Endothelial cell of umbilical vein (primary cell): ENCODE measurements at regions not wholly inside any gene's neighbourhood (a gene's known extent, or its start where the extent isn't known, plus 50 kb on each side); places are given as distances from the start of the nearest gene placed in this dataset.

Source experiments
- BruUV-seq: library from RNA; stranded (reverse); fragments of 400-500 nt; replicated peaks from 2 replicates; lab custom pipeline; 2021; lab: Mats Ljungman, UMichigan
- CTCF ChIA-PET: fragments of 300-600, 350-600 bp; sonication (Branson Sonifier 250); formaldehyde crosslinking; loops from one replicate; lab custom pipeline; 2021; ENCODE audit warnings: antibody characterized with exemption, inconsistent platforms; lab: Charles Lee
- POLR2A ChIA-PET: fragments of 300-600, 350-600 bp; sonication (Branson Sonifier 250); formaldehyde crosslinking; loops from one replicate; lab custom pipeline; 2021; ENCODE audit warnings: antibody characterized with exemption, inconsistent platforms; lab: Charles Lee
- DNase-seq: peaks from one replicate; pipeline ENCODE4 v3.0.0-alpha.2; 2011; ENCODE audit warnings: low read depth, low spot score
- FAIRE-seq: peaks from 2 replicates; lab custom pipeline; 2011; peaks lifted over from hg19 to GRCh38; lab: Jason Lieb, UNC
- H2AFZ ChIP-seq: 2 replicates; pipeline ENCODE4 v1.6.0; 2012; ENCODE audit warnings: low read depth, low read length, control low read depth, inconsistent platforms
- H3K27ac ChIP-seq: 2 replicates; pipeline ENCODE4 v1.5.1; 2011; ENCODE audit warnings: low read depth, mild to moderate bottlenecking, control low read depth, low read length, moderate library complexity; ENCODE audit not compliant: insufficient read depth
- H3K27me3 ChIP-seq, 2 experiments: 2 replicates each; pipeline versions ENCODE4 v1.6.0 to v1.6.1; 2011; ENCODE audit warnings: low read length in 2 of 2, mixed read lengths in 1 of 2; ENCODE audit not compliant: control insufficient read depth in 2 of 2, insufficient read depth in 2 of 2
- H3K36me3 ChIP-seq, 2 experiments: 2 replicates in 1 of 2; 3 replicates in 1 of 2; pipeline ENCODE4 v1.5.1; 2011; ENCODE audit warnings: low read length in 2 of 2, mild to moderate bottlenecking in 1 of 2, moderate library complexity in 1 of 2; ENCODE audit not compliant: control insufficient read depth in 2 of 2, insufficient read depth in 2 of 2; ENCODE audit errors: extremely low read depth in 1 of 2
- H3K4me1 ChIP-seq: 3 replicates; pipeline ENCODE4 v1.5.1; 2011; ENCODE audit warnings: mild to moderate bottlenecking, low read length; ENCODE audit not compliant: control insufficient read depth, insufficient read depth; ENCODE audit errors: extremely low read depth
- H3K4me2 ChIP-seq: 2 replicates; pipeline ENCODE4 v1.6.1; 2011; ENCODE audit warnings: low read length, control low read depth, mixed read lengths; ENCODE audit not compliant: insufficient read depth
- H3K4me3 ChIP-seq, 3 experiments: fragments of 200-600 bp in 1 of 3; sonication (generic), shearing (Covaris generic) in 1 of 3; replicated peaks in 1 of 3; 2 replicates each; pipeline ENCODE4 v1.5.1; 2011 to 2016; ENCODE audit warnings: control low read depth in 3 of 3, low read length in 3 of 3, mild to moderate bottlenecking in 2 of 3, inconsistent platforms in 1 of 3, low read depth in 1 of 3, moderate library complexity in 1 of 3; ENCODE audit not compliant: insufficient read depth in 1 of 3
- H3K79me2 ChIP-seq: 2 replicates; pipeline ENCODE4 v1.6.0; 2012; ENCODE audit warnings: low read length, inconsistent platforms; ENCODE audit not compliant: control insufficient read depth, insufficient read depth
- H3K9ac ChIP-seq: replicated peaks from 2 replicates; pipeline ENCODE3; 2011; ENCODE audit warnings: low read length, control low read depth; ENCODE audit not compliant: insufficient read depth; ENCODE audit errors: extremely low read depth
- H3K9me1 ChIP-seq: replicated peaks from 3 replicates; pipeline ENCODE4 v1.6.0; 2011; ENCODE audit warnings: mild to moderate bottlenecking, low read length; ENCODE audit not compliant: control insufficient read depth, insufficient read depth; ENCODE audit errors: extremely low read depth
- H3K9me3 ChIP-seq: replicated peaks from 2 replicates; pipeline ENCODE4 v1.5.1; 2012; ENCODE audit warnings: low read length, inconsistent platforms; ENCODE audit not compliant: control insufficient read depth, insufficient read depth
- H4K20me1 ChIP-seq: replicated peaks from 2 replicates; pipeline ENCODE3; 2011; ENCODE audit warnings: mild to moderate bottlenecking, low read length; ENCODE audit not compliant: control insufficient read depth, insufficient read depth; ENCODE audit errors: extremely low read depth
- CTCF ChIP-seq, 2 donors: IDR thresholded peaks; 1 replicate in 1 of 2; 2 replicates in 1 of 2; pipeline ENCODE4 v1.5.1; 2011; ENCODE audit warnings: low read length in 2 of 2, mild to moderate bottlenecking in 2 of 2, moderate library complexity in 2 of 2, control low read depth in 1 of 2, inconsistent platforms in 1 of 2, low read depth in 1 of 2; ENCODE audit not compliant: insufficient read depth in 1 of 2; ENCODE audit errors: extremely low read depth in 1 of 2
- FOS ChIP-seq: IDR thresholded peaks from 2 replicates; pipeline ENCODE4 v1.6.1; 2011; ENCODE audit warnings: mild to moderate bottlenecking, low read length, moderate library complexity, borderline replicate concordance; ENCODE audit not compliant: insufficient read depth
- GATA2 ChIP-seq: IDR thresholded peaks from 2 replicates; pipeline ENCODE4 v1.7.0; 2011; ENCODE audit warnings: low read depth, mild to moderate bottlenecking, moderate library complexity, mixed read lengths, low read length; ENCODE audit not compliant: insufficient read length, insufficient read depth
- JUN ChIP-seq: IDR thresholded peaks from 2 replicates; pipeline ENCODE4 v1.6.1; 2011; ENCODE audit warnings: borderline replicate concordance, low read depth; ENCODE audit not compliant: insufficient read length, insufficient read depth
- MAX ChIP-seq: IDR thresholded peaks from 2 replicates; pipeline ENCODE4 v1.6.1; 2011; ENCODE audit not compliant: insufficient read depth, insufficient read length
- MYC ChIP-seq: IDR thresholded peaks from one replicate; pipeline ENCODE4 v1.6.1; 2011; ENCODE audit warnings: mild to moderate bottlenecking, low read depth, low read length
- POLR2A ChIP-seq: IDR thresholded peaks from 2 replicates; pipeline ENCODE4 v1.6.1; 2012; ENCODE audit warnings: low read depth, mild to moderate bottlenecking, control low read depth, low read length
- dilution Hi-C: fragments of 300-500 bp; cut with MboI; formaldehyde crosslinking; loops from one replicate; pipeline ENCODE4 v1.15.0; 2019; ENCODE audit warnings: low sequenced_read_pairs; ENCODE audit not compliant: extremely low pct_ligation_motif_present
- intact Hi-C: fragments of 100-400 bp; cut with micrococcal nuclease; formaldehyde crosslinking; loops from one replicate; pipeline ENCODE4 v1.10.0; 2022

GRCh38 chr2:8134473-8134932 is 547.4 kb upstream of the ID2 start:
- no peak overlapping the region for H3K27ac ChIP-seq
- no peaks in the 10 kb centered on the region for H3K36me3 ChIP-seq
- H3K4me1 ChIP-seq = no peaks in the 10 kb centered on the region
- ChIA-PET CTCF (no interaction called here), POLR2A (no interaction called here)
- H2AFZ ChIP-seq = no peak overlapping the region
- no peaks in the 10 kb centered on the region for H3K27me3 ChIP-seq
- no TSS peak for BruUV-seq
- intact Hi-C loops = no loop called here
- TF ChIP-seq CTCF (IDR thresholded peaks at IDR 0.05; ENCODE audit: extremely low read depth in 1 of 2, insufficient read depth in 1 of 2, low read depth in 1 of 2, low read length in 2 of 2) (no peak), JUN (no peak), FOS (no peak), GATA2 (no peak), POLR2A (no peak), MAX (no peak), MYC (no peak)
- no peaks in the 10 kb centered on the region for H3K9me1 ChIP-seq
- FAIRE-seq (no peak), DNase-seq (peak; percentile 10)
- H3K4me2 ChIP-seq = no peak overlapping the region
- H3K9ac ChIP-seq = no peak overlapping the region
- H3K4me3 ChIP-seq = no peak overlapping the region
- H3K79me2 ChIP-seq = no peaks in the 10 kb centered on the region
- H3K9me3 ChIP-seq = no peaks in the 10 kb centered on the region
- H4K20me1 ChIP-seq = no peaks in the 10 kb centered on the region
- dilution Hi-C loops = no loop called here
